Activated T-cell treated with anti-CD3 and anti-CD28 coated beads for 48 hours (primary cell): ENCODE measurements at regions not wholly inside any gene's neighbourhood (a gene's known extent, or its start where the extent isn't known, plus 50 kb on each side); places are given as distances from the start of the nearest gene placed in this dataset.
"Not testable (repeated sequence)": the region's sequence is repeated elsewhere in the genome, so short reads cannot be mapped to it uniquely, and the experiment has no call there.

Source experiments
- DNase-seq: peaks from one replicate; pipeline ENCODE4 v3.0.0-alpha.2; 2020; ENCODE audit warnings: low read depth

GRCh38 chr12:69028941-69029729 lies 96.2 kb upstream of the CPM start:
- DNase-seq = no peak

- DNase-seq = no peak
Observed at GRCh38 chr12:69030321-69030720, 97.3 kb upstream of the CPM start.

DNA sequence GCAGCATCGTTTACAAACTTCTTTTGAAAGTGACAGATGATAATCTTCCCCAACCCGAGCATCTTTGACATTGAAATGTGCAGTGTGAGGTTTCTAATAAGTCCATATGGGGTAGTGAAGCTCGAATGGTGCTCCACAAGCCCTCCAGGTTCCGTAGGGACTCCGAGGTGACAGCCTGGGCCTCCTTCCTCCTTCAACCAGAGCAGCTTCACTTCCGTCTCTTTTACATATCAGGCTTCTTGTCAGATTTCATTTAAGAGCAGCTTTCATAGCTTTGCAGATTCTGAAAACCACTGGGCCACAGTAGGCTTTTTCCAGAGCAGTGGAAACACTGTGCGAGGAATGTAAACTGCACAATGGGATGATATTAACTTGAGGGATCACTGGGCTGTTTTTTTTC lies 103.6 kb upstream of the CPM start:
- DNase-seq = no peak

- DNase-seq = no peak
Observed at GRCh38 chr12:69036999-69037398, 104.0 kb upstream of the CPM start.

- DNase-seq = no peak
Observed at GRCh38 chr12:69039911-69040310, 106.9 kb upstream of the CPM start.

GRCh38 chr12:69042557-69042956 lies 109.6 kb upstream of the CPM start:
- no peak for DNase-seq

DNA sequence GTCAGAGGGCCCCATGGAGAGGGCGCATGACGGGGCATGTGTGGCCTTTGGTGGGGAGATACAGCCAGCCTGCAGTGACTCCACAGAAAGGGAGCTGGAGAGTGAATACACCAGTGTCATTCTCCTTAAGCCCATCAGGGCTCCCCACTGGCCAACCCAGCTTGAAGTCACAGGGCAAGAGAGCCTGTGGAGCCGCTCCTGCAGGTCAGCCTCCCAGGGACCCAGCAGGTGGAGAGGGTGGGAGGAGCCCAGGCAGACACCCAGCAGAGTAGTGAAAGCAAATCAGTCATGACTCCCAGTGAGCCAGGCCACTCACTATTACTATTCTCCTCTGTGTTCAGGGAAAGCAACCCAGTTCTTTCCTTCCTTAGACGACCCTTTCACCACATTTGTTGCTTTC lies 110.0 kb upstream of the CPM start:
- no peak for DNase-seq

DNA sequence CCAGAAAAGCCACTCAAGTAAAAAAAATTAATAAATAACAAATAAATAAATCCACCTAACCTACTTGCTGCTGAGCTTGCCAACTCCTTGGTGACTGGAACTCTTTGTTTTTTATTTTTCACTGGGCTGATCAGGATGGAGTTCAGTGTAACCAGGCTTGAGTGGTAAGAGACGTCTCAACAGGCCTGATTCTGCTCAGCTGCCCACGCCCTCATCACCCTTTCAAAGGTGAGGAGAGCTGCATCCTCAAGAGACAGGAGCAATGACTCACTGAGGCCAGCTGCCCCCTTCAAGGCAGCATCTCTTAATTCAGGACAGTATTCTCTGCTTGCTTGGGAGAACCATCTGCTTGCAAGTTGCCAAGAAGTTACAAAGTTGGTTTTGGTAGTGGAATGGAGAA lies 111.9 kb upstream of the CPM start:
- no peak for DNase-seq

GRCh38 chr12:69045430-69045829 lies 112.5 kb upstream of the CPM start:
- DNase-seq = no peak

DNA sequence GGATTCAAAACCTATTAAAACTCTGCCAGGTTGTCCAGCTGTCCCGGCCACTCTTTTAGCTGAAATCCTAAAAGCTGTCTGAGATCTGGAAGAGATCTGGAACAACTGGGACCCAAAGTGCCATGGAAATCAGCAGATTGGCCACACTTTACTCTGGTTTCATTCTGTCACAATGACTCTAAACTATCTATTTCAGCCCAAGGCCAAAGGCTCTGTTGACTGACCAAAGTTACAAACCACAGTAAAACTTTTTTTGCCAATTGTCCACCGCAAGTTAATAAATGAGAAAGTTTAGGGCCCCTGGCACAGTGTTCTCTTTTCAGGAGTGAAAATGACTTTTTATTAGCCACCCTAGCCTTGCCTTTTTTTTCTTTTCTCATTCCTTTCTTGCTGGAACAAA lies 113.4 kb upstream of the CPM start:
- no peak for DNase-seq

- DNase-seq = no peak
Observed at GRCh38 chr12:69046920-69047319, 113.9 kb upstream of the CPM start.

DNA sequence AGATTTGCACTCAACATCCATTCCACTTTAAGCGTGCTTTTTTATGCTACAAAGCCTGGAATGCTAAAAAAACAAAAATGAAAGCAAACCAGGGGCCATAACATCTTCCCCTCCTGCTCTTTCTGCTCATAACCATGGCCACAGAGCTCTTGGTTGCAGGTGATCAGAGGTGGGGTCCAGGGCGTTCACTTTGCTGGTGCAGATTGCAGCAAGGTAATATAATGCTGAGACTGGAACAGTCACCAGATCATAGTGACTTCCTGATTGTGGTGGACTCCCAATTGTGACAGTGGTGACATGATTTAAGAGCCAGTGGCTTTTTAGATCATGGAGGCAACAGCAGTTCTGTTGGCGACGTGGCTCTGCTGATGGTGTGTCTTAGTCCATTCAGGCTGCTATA lies 115.0 kb upstream of the CPM start:
- no peak for DNase-seq

GRCh38 chr12:69049855-69050254 lies 116.9 kb upstream of the CPM start:
- DNase-seq = not testable (repeated sequence)

GRCh38 chr12:69052613-69053408 lies 119.8 kb upstream of the CPM start:
- peak; percentile 38 for DNase-seq

- DNase-seq = no peak
Observed at GRCh38 chr12:69054343-69055056, 121.5 kb upstream of the CPM start.

- DNase-seq = no peak
Observed at GRCh38 chr12:69055280-69055679, 122.3 kb upstream of the CPM start.

DNA sequence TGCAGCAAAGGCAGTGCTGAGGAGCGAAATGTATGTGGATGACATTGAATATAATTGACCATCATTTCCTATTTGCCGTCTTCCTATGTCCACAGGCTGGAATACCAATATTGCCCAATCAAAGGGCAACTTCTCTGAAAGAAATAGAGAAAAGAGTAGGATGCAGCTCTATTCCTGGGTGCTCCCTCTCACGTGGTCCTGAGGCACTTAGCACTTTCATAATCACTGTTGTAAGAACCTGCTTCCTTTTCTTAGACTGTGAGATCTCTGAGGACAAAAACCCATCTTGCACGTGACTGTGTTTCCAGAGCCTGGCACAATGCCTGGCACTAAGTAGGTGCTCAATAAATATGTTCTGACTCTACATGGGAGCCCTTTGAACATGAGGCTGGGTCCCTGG lies 122.7 kb upstream of the CPM start:
- no peak for DNase-seq

DNA sequence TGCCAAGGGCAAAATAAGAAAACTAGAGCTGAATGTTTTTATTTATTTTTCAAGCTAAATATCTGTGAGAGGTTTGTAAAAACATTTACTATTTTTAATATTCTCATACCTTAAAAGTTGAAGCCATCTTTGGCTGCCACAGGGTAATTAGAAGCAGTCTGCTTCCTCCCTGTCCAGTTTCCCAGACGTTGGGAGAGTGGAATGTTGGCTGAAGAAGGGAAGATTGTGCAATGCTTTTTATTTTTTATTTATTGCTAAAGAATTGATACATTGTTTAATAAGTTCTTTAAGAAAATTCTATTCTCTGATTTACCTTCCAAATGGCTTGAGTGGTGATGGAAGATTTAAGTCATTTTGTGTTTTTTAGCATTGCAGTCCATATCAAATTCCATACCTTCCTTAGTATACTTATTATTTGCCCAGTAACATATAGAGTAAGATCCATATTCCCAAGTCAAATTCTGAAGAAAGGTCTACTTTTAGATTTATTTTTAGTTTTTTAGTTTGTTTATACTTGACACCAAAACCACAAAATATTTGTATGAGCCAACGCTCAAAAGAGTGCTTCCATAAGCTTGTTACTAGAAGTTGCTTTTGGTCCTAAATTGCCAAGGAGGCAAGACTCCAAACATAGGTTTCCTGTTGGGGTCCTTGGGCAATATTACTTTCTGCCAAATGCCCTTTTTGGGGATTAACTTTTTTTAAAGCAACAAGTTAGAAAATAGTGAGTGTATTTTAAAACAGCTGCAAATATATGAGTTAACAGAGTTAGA lies 124.0 kb upstream of the CPM start:
- no peak for DNase-seq

DNA sequence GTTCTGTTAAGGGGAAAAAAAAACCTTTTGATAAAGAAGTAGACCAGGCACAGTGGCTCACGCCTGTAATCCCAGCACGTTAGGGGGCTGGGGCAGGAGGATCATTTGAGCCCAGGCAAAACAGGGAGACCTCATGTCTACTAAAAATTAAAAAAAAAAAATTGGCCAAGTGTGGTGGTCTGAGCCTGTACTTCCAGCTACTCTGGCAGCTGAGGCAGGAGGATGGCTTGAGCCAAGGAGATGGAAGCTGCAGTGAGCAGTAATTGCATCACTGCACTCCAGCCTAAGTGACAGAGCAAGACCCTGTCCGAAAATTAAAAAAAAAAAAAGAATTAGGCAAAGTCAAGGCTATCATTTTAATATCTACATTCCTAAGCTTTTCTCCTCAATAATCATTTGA lies 124.8 kb upstream of the CPM start:
- DNase-seq = no peak

DNA sequence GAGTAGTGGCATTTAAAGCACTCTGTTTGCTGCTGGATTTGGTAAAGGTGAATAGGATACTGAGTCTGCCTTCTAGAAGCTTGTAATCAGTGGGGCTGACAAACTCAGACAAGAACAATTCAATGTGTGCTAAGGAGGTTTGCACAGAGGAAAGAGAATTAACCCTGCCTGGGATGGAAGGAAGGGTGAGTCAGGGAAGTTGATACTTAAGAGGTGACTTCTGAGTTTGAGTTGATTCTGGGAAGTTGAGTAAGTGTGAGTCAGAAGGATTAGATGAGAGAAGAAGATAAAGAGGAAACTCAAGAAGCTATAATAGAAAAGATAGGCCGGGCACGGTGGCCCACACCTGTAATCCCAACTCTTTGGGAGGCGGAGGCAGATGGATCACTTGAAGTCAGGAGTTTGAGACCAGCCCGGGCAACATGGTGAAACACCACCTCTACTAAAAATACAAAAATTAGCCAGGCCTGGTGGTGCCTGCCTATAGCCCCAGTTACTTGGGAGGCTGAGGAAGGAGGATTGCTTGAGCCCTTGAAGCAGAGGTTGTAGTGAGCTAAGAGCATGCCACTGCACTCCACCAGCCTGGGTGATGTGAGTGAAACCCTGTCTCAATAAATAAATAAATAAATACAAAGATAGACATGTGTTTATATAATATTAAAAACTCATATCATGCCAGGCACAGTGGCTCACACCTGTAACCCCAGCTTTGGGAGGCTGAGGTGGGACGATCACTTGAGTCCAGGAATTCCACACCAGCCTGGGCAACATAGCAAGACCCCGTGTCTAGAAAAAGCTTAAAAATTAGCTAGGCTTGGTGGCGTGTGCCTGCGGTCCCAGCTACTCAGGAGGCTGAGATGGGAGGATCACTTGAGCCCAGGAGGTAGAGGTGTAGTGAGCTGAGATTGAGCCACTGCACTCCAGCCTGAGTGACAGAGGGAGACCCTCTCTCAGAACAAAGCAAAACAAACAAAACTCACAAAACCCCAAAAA lies 126.8 kb upstream of the CPM start:
- peak; percentile 13 for DNase-seq

- DNase-seq = no peak
Observed at GRCh38 chr12:69061574-69061973, 128.6 kb upstream of the CPM start.
